Trophoblast cell (in vitro differentiated cells and primary cell): ENCODE measurements at regions not wholly inside any gene's neighbourhood (a gene's known extent, or its start where the extent isn't known, plus 50 kb on each side); places are given as distances from the start of the nearest gene placed in this dataset.
"Not testable (repeated sequence)": the region's sequence is repeated elsewhere in the genome, so short reads cannot be mapped to it uniquely, and the experiment has no call there.

Experiments
- DNase-seq, 2 donors: peaks; one replicate each; pipeline ENCODE4 v3.0.0-alpha.2; 2016
- H2AFZ ChIP-seq: 2 replicates; pipeline ENCODE4 v1.6.1; 2013; ENCODE audit warnings: low read length, moderate library complexity, mild to moderate bottlenecking; ENCODE audit not compliant: insufficient read depth, poor library complexity
- H2AK5ac ChIP-seq: 2 replicates; pipeline ENCODE4 v1.6.1; 2013; ENCODE audit warnings: mild to moderate bottlenecking, low read length
- H2BK120ac ChIP-seq: 2 replicates; pipeline ENCODE4 v1.6.1; 2013; ENCODE audit warnings: low read length, mild to moderate bottlenecking, moderate library complexity; ENCODE audit not compliant: insufficient read depth, poor library complexity
- H2BK12ac ChIP-seq: 2 replicates; pipeline ENCODE4 v1.6.1; 2013; ENCODE audit warnings: mild to moderate bottlenecking, low read length, moderate library complexity
- H2BK5ac ChIP-seq: 2 replicates; pipeline ENCODE4 v1.6.1; 2013; ENCODE audit warnings: low read length, low read depth, moderate library complexity, mild to moderate bottlenecking; ENCODE audit not compliant: poor library complexity
- H3K14ac ChIP-seq: 2 replicates; pipeline ENCODE4 v1.6.1; 2013; ENCODE audit warnings: mild to moderate bottlenecking, low read length
- H3K18ac ChIP-seq: 2 replicates; pipeline ENCODE4 v1.6.1; 2013; ENCODE audit warnings: mild to moderate bottlenecking, low read length
- H3K23ac ChIP-seq: 2 replicates; pipeline ENCODE4 v1.6.1; 2013; ENCODE audit warnings: low read length
- H3K27ac ChIP-seq: 2 replicates; pipeline ENCODE4 v1.5.1; 2013; ENCODE audit warnings: low read depth, mild to moderate bottlenecking, inconsistent platforms, low read length, moderate library complexity
- H3K27me3 ChIP-seq: 2 replicates; pipeline ENCODE4 v1.6.1; 2013; ENCODE audit warnings: inconsistent platforms, mild to moderate bottlenecking, low read length, moderate library complexity; ENCODE audit not compliant: insufficient read depth
- H3K36me3 ChIP-seq, 2 experiments: 1 replicate in 1 of 2; 2 replicates in 1 of 2; pipeline ENCODE4 v1.6.1; 2013; ENCODE audit warnings: low read length in 2 of 2, mild to moderate bottlenecking in 2 of 2, moderate library complexity in 1 of 2; ENCODE audit not compliant: insufficient read depth in 2 of 2, control insufficient read depth in 1 of 2
- H3K4ac ChIP-seq: 2 replicates; pipeline ENCODE4 v1.6.1; 2013; ENCODE audit warnings: low read depth, mild to moderate bottlenecking, low read length, moderate library complexity
- H3K4me1 ChIP-seq, 2 experiments: 1 replicate in 1 of 2; 2 replicates in 1 of 2; pipeline ENCODE4 v1.6.1; 2013; ENCODE audit warnings: low read length in 2 of 2, mild to moderate bottlenecking in 2 of 2, moderate library complexity in 1 of 2; ENCODE audit not compliant: insufficient read depth in 2 of 2, control insufficient read depth in 1 of 2
- H3K4me2 ChIP-seq: 2 replicates; pipeline ENCODE4 v1.6.1; 2013; ENCODE audit warnings: inconsistent platforms, mild to moderate bottlenecking, low read length, moderate library complexity
- H3K4me3 ChIP-seq: 2 replicates; pipeline ENCODE4 v1.5.1; 2013; ENCODE audit warnings: mild to moderate bottlenecking, low read depth, low read length, inconsistent platforms
- H3K79me1 ChIP-seq: one replicate; pipeline ENCODE4 v1.6.1; 2013; ENCODE audit warnings: low read length
- H3K79me2 ChIP-seq: 2 replicates; pipeline ENCODE4 v1.6.1; 2013; ENCODE audit warnings: low read length, mild to moderate bottlenecking; ENCODE audit not compliant: control insufficient read depth, insufficient read depth, poor library complexity
- H3K9ac ChIP-seq: 2 replicates; pipeline ENCODE4 v1.6.1; 2013; ENCODE audit warnings: mild to moderate bottlenecking, low read length
- H3K9me3 ChIP-seq: 2 replicates; pipeline ENCODE4 v1.6.1; 2013; ENCODE audit warnings: low read depth, mild to moderate bottlenecking, control low read depth, inconsistent platforms, low read length; ENCODE audit not compliant: insufficient read depth
- H4K12ac ChIP-seq: 2 replicates; pipeline ENCODE4 v1.6.1; 2013; ENCODE audit warnings: low read depth, mild to moderate bottlenecking, low read length, moderate library complexity
- H4K8ac ChIP-seq: 2 replicates; pipeline ENCODE4 v1.6.1; 2013; ENCODE audit warnings: low read depth, mild to moderate bottlenecking, low read length, moderate library complexity
- H4K91ac ChIP-seq: one replicate; pipeline ENCODE4 v1.6.1; 2013; ENCODE audit warnings: low read depth, mild to moderate bottlenecking, low read length, moderate library complexity
- WGBS: extraction: QIAGEN DNeasy Blood & Tissue Kit; methylation state at CpG from one replicate; pipeline ENCODE4 v1.1.7; 2013; ENCODE audit warnings: missing lambda C conversion rate; ENCODE audit not compliant: insufficient read length, insufficient coverage; ENCODE audit errors: extremely low coverage; 5-methylcytosine and 5-hydroxymethylcytosine counted together

DNA sequence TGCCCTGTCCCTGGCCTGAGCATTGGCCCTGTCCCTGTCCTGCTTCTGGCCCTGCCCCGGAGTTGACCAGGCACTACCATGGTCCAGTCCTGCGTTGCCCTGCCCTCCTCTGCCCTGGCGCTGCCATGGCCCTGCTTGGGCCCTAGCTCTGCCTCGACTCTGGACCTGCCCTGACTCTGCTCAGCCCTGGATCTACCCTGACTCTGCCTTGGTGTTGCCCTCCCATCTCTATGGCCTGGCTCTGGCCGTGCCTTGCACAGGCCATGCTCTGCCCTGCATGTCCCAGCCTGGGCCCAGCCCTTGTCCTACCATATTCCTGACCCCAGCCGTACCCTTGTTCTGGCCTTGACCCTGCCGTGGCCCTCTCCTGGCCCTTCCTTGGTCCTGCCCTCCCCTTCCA lies 235.7 kb downstream of the GOLGA6L6 start:
- not testable (repeated sequence) for H3K36me3 ChIP-seq, H3K4me3 ChIP-seq, H2AK5ac ChIP-seq, H2BK12ac ChIP-seq, H3K4me1 ChIP-seq, H3K79me2 ChIP-seq, H4K12ac ChIP-seq, H3K23ac ChIP-seq, H2AFZ ChIP-seq, H3K14ac ChIP-seq, H3K27ac ChIP-seq, H2BK5ac ChIP-seq, H4K8ac ChIP-seq, H4K91ac ChIP-seq, H3K27me3 ChIP-seq, DNase-seq, H3K9ac ChIP-seq, H3K4me2 ChIP-seq, H3K18ac ChIP-seq, H3K4ac ChIP-seq, H2BK120ac ChIP-seq, H3K79me1 ChIP-seq
- no CpG with 5 or more reads among the region's 7 CpGs for WGBS
- peaks cover 47% of the 10 kb centered on the region for H3K9me3 ChIP-seq

DNA sequence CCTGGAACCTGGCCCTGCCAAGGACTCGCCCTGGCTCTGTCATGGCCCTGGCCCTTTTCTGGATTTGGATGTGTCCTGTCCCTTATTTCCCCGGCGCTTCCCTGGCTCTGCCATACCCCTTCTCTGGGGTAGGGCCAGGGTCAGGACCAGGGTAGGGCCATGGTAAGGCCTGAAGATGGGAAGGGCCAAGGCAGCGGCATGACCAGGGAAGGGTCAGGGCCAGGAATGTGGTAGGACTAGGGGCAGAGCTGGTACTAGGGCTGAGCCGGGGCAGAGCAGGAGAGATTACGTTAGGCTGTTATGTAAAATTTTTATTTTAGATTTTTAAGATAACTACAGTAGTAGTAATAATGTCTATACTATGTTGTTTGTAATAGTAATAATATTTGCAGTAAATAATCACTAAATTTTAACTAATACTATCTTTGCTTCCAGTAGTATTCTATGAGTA lies 236.6 kb downstream of the GOLGA6L6 start:
- not testable (repeated sequence) for H3K36me3 ChIP-seq
- WGBS: no CpG with 5 or more reads among the region's 6 CpGs

DNA sequence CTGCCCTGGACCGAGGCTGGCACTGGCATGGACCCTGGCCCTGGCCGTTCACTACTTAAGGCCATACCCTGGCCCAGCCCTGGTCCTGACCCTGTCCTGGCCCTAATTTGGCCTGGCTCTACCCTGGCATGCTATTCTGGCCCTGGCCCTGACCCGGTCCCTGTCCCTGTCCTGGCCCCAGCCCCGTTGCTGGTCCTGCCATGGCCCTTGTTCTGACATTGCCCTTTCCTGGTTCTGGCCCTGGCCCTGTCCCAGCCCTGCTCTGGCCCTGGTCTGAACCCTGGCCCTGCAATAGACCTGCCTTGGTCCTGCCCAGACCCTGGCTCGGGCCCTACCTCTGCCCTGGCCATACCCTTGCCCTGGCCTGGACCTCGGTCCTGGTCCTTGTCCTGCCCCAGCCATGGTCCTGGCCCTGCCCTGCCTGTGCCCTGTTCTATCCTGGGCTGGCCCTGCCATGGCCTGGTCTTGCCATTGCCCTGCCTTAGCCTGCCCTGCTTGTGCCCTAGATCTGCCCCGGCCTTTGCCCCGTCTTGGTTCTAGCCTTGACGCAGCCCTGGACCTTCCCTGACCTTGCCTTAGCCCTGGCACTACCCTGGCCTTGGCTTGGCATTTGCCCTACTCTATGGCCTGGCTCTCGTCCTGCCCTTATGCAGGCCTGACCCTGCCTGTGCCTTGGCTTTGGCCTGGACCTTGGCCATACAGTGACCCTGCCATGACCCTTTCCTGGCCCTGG lies 237.2 kb downstream of the GOLGA6L6 start:
- H3K27ac ChIP-seq, H3K4me2 ChIP-seq, H3K14ac ChIP-seq, H2AK5ac ChIP-seq, H3K79me1 ChIP-seq, H3K27me3 ChIP-seq, H2BK120ac ChIP-seq, H3K79me2 ChIP-seq, H4K12ac ChIP-seq, H3K4ac ChIP-seq, H3K9ac ChIP-seq, H2AFZ ChIP-seq, H3K4me1 ChIP-seq, H3K4me3 ChIP-seq, H2BK12ac ChIP-seq, H4K8ac ChIP-seq, H3K23ac ChIP-seq, H4K91ac ChIP-seq, H3K36me3 ChIP-seq, DNase-seq, H2BK5ac ChIP-seq, H3K18ac ChIP-seq: not testable (repeated sequence)
- WGBS: no CpG with 5 or more reads among the region's 10 CpGs
- H3K9me3 ChIP-seq: peaks cover 52% of the 10 kb centered on the region

More for the DNA sequence above, 236.6 kb downstream of the GOLGA6L6 start:
- not testable (repeated sequence) for H2AK5ac ChIP-seq, H2BK120ac ChIP-seq, H3K4me3 ChIP-seq, H2AFZ ChIP-seq, H3K9ac ChIP-seq, H3K18ac ChIP-seq, H3K27me3 ChIP-seq, H3K14ac ChIP-seq, H4K12ac ChIP-seq, H3K27ac ChIP-seq, H4K8ac ChIP-seq, H3K79me1 ChIP-seq, H3K79me2 ChIP-seq, H3K23ac ChIP-seq, H2BK5ac ChIP-seq, H3K4ac ChIP-seq, H4K91ac ChIP-seq, H2BK12ac ChIP-seq, H3K4me2 ChIP-seq, H3K4me1 ChIP-seq
- H3K9me3 ChIP-seq: peaks cover 52% of the 10 kb centered on the region
- peak; percentile 52 to 75 for DNase-seq

DNA sequence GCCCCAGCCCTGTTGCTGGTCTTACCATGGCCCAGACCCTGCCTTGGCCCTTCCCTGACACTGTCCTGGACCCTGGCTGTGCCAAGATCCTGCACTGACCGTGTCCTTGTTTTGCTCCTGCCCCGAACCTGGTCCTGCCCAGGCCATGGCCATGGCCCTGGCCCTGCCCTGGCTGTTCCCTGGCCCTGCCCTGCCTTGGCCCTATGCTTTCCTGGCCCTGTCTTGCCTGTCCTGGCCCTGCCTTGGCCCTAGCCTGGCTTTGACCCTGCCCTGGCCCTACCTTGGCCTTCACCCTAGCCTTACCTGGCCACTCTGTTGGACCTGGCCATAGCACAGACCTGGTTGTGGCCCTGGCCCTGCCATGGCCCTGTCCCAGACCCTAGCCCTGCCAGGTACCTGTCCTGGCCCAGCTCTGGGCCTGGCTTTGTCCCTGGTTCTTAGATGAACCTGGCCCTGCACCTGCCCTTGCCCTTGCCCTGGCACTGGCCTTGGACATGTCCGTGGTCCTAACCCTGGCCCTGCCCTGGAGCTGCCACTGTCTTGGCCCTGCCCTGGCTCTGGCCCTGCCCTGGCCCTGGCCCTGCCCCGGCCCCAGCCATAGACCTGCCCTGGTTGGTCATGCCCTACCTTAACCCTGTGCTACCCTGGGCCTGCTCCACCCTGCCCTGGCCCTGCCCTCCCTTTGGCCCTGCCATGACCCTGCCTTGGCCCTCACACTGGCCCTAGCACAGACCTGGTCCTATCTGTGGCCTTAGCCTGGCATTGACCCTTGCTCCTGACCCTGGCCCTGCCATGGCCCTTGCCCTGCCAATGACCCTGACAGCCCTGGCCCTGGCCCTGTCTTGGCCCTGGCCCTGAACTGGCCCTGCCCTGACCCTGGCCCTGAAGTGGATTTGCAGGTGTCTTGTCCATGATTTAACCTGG lies 238.1 kb downstream of the GOLGA6L6 start:
- not testable (repeated sequence) for H4K12ac ChIP-seq, H3K18ac ChIP-seq, H3K9ac ChIP-seq, H3K14ac ChIP-seq, H3K36me3 ChIP-seq, H3K4me1 ChIP-seq, H3K4me2 ChIP-seq, H2AFZ ChIP-seq, H2BK12ac ChIP-seq, H3K4ac ChIP-seq, H4K91ac ChIP-seq, DNase-seq, H2AK5ac ChIP-seq, H3K79me2 ChIP-seq, H3K79me1 ChIP-seq, H3K4me3 ChIP-seq, H3K27ac ChIP-seq, H4K8ac ChIP-seq, H3K23ac ChIP-seq, H2BK120ac ChIP-seq, H3K27me3 ChIP-seq, H2BK5ac ChIP-seq
- H3K9me3 ChIP-seq: peaks cover 52% of the 10 kb centered on the region
- no CpG with 5 or more reads among the region's 4 CpGs for WGBS
